ENCODE measurements at regions not wholly inside any gene's neighbourhood (a gene's known extent, or its start where the extent isn't known, plus 50 kb on each side); places are given as distances from the start of the nearest gene placed in this dataset.

GRCh38 chr14:101619484-101619883 is 58.2 kb downstream of the DIO3 start:
- TF ChIP-seq CTCF (IDR thresholded peaks at IDR 0.05) (no peak), POLR2A (IDR thresholded peaks at IDR 0.05) (no peak)

Data from esophagus squamous epithelium (tissue), 4 donors.